ENCODE measurements at regions not wholly inside any gene's neighbourhood (a gene's known extent, or its start where the extent isn't known, plus 50 kb on each side); places are given as distances from the start of the nearest gene placed in this dataset.

- H3F3A ChIP-seq (ENCODE audit: low read length, unreplicated experiment) = no peaks in the 10 kb centered on the region
- H3K4me2 ChIP-seq (ENCODE audit: low read length) = no peak overlapping the region
- no peak overlapping the region for H3K9ac ChIP-seq (ENCODE audit: low read length)
- BruUV-seq (replicated peaks) = no TSS peak
- no peaks in the 10 kb centered on the region for H3K36me3 ChIP-seq (ENCODE audit: low read depth, low read length)
- H3K4me1 ChIP-seq (ENCODE audit: insufficient read depth, low read length) = peaks cover 6% of the 10 kb centered on the region; the same call in 1 of the 2 replicates
- no peaks in the 10 kb centered on the region for H3K79me2 ChIP-seq (ENCODE audit: low read length)
- H3K9me3 ChIP-seq (ENCODE audit: low read length) = no peaks in the 10 kb centered on the region
- H3K4me3 ChIP-seq (ENCODE audit: low read length) = no peak overlapping the region
- ATAC-seq (0 out of 2 replicates have a peak, but pooled peaks have one; percentile 37), DNase-seq (peak; percentile 75)
- H3K27me3 ChIP-seq (ENCODE audit: low read length) = no peaks in the 10 kb centered on the region
- no peak overlapping the region for H3K27ac ChIP-seq (ENCODE audit: low read length)
- H3K9me2 ChIP-seq (replicated peaks; ENCODE audit: low read length) = no peaks in the 10 kb centered on the region
- ChIA-PET CTCF (no interaction called here), POLR2A (ENCODE audit: unreplicated experiment) (no interaction called here)
- no peaks in the 10 kb centered on the region for H4K20me1 ChIP-seq (ENCODE audit: low read length)
- no peak overlapping the region for H2AFZ ChIP-seq (ENCODE audit: low read length)
- intact Hi-C loops (cut with micrococcal nuclease) = loop anchor here (1.0 to 10.0 kb wide), 4 partner anchors 303 to 671 kb away; no protein-coding TSS in a partner anchor
- TF ChIP-seq EZH2phosphoT487 (IDR thresholded peaks at IDR 0.05; ENCODE audit: borderline replicate concordance, low read length) (no peak), CTCF (conservative IDR thresholded peaks at IDR 0.05; ENCODE audit: low read depth, low read length) (peak; percentile 77)
Observed at GRCh38 chr4:31370866-31371465, 650.8 kb downstream of the PCDH7 start.

GRCh38 chr4:31374256-31374960 lies 654.2 kb downstream of the PCDH7 start:
- Histone ChIP-seq H3K27ac (ENCODE audit: low read length) (no peak overlapping the region), H3K79me2 (ENCODE audit: low read length) (no peaks in the 10 kb centered on the region), H2AFZ (ENCODE audit: low read length) (no peak overlapping the region), H3K36me3 (ENCODE audit: low read depth, low read length) (no peaks in the 10 kb centered on the region), H3K9ac (ENCODE audit: low read length) (no peak overlapping the region), H3K4me1 (ENCODE audit: insufficient read depth, low read length) (no peaks in the 10 kb centered on the region), H3K4me2 (ENCODE audit: low read length) (no peak overlapping the region), H3K9me2 (replicated peaks; ENCODE audit: low read length) (no peaks in the 10 kb centered on the region), H3F3A (ENCODE audit: low read length, unreplicated experiment) (no peaks in the 10 kb centered on the region), H3K4me3 (ENCODE audit: low read length) (no peak overlapping the region), H4K20me1 (ENCODE audit: low read length) (no peaks in the 10 kb centered on the region), H3K9me3 (ENCODE audit: low read length) (no peaks in the 10 kb centered on the region), H3K27me3 (ENCODE audit: low read length) (no peaks in the 10 kb centered on the region)
- no peak for TF ChIP-seq EZH2 (IDR thresholded peaks at IDR 0.05; ENCODE audit: low read length, unreplicated experiment)
- TF ChIP-seq CTCF (conservative IDR thresholded peaks at IDR 0.05; ENCODE audit: low read depth, low read length) = no peak
- no peak for TF ChIP-seq EZH2phosphoT487 (IDR thresholded peaks at IDR 0.05; ENCODE audit: borderline replicate concordance, low read length)
- ChIA-PET POLR2A (ENCODE audit: unreplicated experiment) (no interaction called here), CTCF (no interaction called here)
- ATAC-seq = no peak
- no peak for DNase-seq
- intact Hi-C loops (cut with micrococcal nuclease) = loop anchor here (5.0 to 10.0 kb wide), 3 partner anchors 327 to 668 kb away; no protein-coding TSS in a partner anchor
- BruUV-seq (replicated peaks) = no TSS peak

- no peak overlapping the region for H3K4me2 ChIP-seq (ENCODE audit: low read length)
- H3K27ac ChIP-seq (ENCODE audit: low read length) = no peak overlapping the region
- TF ChIP-seq EZH2phosphoT487 (IDR thresholded peaks at IDR 0.05; ENCODE audit: borderline replicate concordance, low read length) (no peak), EZH2 (IDR thresholded peaks at IDR 0.05; ENCODE audit: low read length, unreplicated experiment) (no peak), CTCF (conservative IDR thresholded peaks at IDR 0.05; ENCODE audit: low read depth, low read length) (no peak)
- ATAC-seq = no peak
- no peak for DNase-seq
- no peaks in the 10 kb centered on the region for H3K9me2 ChIP-seq (replicated peaks; ENCODE audit: low read length)
- no peaks in the 10 kb centered on the region for H3K4me1 ChIP-seq (ENCODE audit: insufficient read depth, low read length)
- intact Hi-C loops (cut with micrococcal nuclease) = loop anchor here (10.0 kb wide), 1 partner anchor 661 kb away; no protein-coding TSS in a partner anchor
- no peaks in the 10 kb centered on the region for H3K9me3 ChIP-seq (ENCODE audit: low read length)
- no peaks in the 10 kb centered on the region for H3K79me2 ChIP-seq (ENCODE audit: low read length)
- no peaks in the 10 kb centered on the region for H4K20me1 ChIP-seq (ENCODE audit: low read length)
- CTCF ChIA-PET = no interaction called here
- POLR2A ChIA-PET (ENCODE audit: unreplicated experiment) = no interaction called here
- H3K36me3 ChIP-seq (ENCODE audit: low read depth, low read length) = no peaks in the 10 kb centered on the region
- H3K4me3 ChIP-seq (ENCODE audit: low read length) = no peak overlapping the region
- no peaks in the 10 kb centered on the region for H3F3A ChIP-seq (ENCODE audit: low read length, unreplicated experiment)
- H2AFZ ChIP-seq (ENCODE audit: low read length) = no peak overlapping the region
- H3K27me3 ChIP-seq (ENCODE audit: low read length) = no peaks in the 10 kb centered on the region
- no peak overlapping the region for H3K9ac ChIP-seq (ENCODE audit: low read length)
- no TSS peak for BruUV-seq (replicated peaks)
Observed at GRCh38 chr4:31375936-31376335, 655.8 kb downstream of the PCDH7 start.
